ENCODE measurements at regions not wholly inside any gene's neighbourhood (a gene's known extent, or its start where the extent isn't known, plus 50 kb on each side); places are given as distances from the start of the nearest gene placed in this dataset.
"Not testable (repeated sequence)": the region's sequence is repeated elsewhere in the genome, so short reads cannot be mapped to it uniquely, and the experiment has no call there.

DNA sequence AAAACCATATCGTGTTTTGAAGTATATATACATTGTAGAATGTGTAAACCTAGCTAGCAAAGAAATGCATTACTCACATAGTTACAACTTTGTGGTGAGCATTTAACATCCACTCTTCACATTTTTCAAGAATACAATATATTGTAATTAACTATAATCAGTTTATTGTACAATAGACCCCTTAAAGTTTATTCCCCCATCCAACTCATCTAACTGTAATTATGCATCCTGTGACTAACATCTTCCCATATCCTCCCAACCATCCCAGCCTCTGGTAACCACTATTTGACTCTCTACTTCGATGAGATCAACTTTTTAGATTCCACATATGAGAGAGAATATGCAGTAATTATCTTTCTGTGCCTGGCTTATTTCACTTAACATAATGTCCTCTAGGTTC is 526.4 kb downstream of the KIF20B start:
- no peaks in the 10 kb centered on the region for H3K27me3 ChIP-seq (ENCODE audit: insufficient read depth, low read length)
- H3K4me3 ChIP-seq (ENCODE audit: low read depth, low read length) = no peak overlapping the region
- H3K36me3 ChIP-seq (ENCODE audit: insufficient read depth, low read length) = no peaks in the 10 kb centered on the region
- peaks cover 24% of the 10 kb centered on the region for H3K4me1 ChIP-seq (ENCODE audit: control insufficient read depth, insufficient read depth, low read length, unreplicated experiment)
- peak overlapping the region; percentile 60 for H3K27ac ChIP-seq (ENCODE audit: low read depth, low read length)
- H3K79me2 ChIP-seq (ENCODE audit: control insufficient read depth, insufficient read depth, low read length, unreplicated experiment) = no peaks in the 10 kb centered on the region
- no peak overlapping the region for H2AFZ ChIP-seq (ENCODE audit: low read length, unreplicated experiment)

DNA sequence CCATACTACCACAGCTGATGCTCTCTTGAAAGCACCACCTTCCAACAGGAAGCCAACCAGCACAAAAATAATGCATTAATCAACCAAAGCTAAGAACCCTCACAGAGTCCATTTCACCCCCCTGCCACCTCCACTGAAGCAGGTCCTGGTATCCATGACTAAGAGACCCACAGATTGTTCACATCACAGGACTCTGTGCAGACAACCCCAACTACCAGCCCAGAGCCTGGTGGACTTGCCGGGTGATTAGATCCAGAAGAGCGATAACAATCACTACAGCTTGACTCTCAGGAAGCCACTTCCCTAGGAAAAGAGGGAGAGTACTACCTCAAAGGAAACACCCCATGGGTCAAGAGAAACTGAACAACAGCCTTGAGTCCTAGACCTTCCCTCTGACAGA is 528.1 kb downstream of the KIF20B start:
- Histone ChIP-seq H3K27me3 (ENCODE audit: insufficient read depth, low read length) (no peaks in the 10 kb centered on the region), H2AFZ (ENCODE audit: low read length, unreplicated experiment) (no peak overlapping the region), H3K4me3 (ENCODE audit: low read depth, low read length) (no peak overlapping the region), H3K27ac (ENCODE audit: low read depth, low read length) (no peak overlapping the region), H3K36me3 (ENCODE audit: insufficient read depth, low read length) (no peaks in the 10 kb centered on the region), H3K79me2 (ENCODE audit: control insufficient read depth, insufficient read depth, low read length, unreplicated experiment) (no peaks in the 10 kb centered on the region), H3K4me1 (ENCODE audit: control insufficient read depth, insufficient read depth, low read length, unreplicated experiment) (peaks cover 18% of the 10 kb centered on the region)

- not testable (repeated sequence) for H3K36me3 ChIP-seq (ENCODE audit: insufficient read depth, low read length); H3K27ac ChIP-seq (ENCODE audit: low read depth, low read length); H3K79me2 ChIP-seq (ENCODE audit: control insufficient read depth, insufficient read depth, low read length, unreplicated experiment); H3K4me1 ChIP-seq (ENCODE audit: control insufficient read depth, insufficient read depth, low read length, unreplicated experiment); H3K27me3 ChIP-seq (ENCODE audit: insufficient read depth, low read length); H3K4me3 ChIP-seq (ENCODE audit: low read depth, low read length); H2AFZ ChIP-seq (ENCODE audit: low read length, unreplicated experiment)
Measured at GRCh38 chr10:90233805-90234204, 532.4 kb downstream of the KIF20B start.

DNA sequence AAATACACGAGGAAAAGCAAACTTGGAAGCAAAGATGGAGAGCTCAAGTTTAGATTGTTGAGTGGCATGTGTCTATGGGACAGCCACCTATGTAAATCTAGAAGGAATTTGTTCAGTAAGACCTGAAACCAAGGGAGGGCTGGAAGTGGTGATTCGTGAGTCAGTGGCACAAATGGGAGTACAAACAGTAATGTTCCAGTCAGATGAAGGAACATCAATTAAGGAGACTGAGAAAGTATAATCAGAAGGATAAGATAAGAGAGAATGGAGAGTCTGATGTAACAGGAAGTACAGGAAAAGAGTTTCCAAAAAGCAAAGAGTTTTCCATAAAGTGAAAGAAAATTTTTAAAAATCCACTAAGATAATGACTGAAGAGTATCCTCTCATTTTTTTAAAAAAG is 544.2 kb downstream of the KIF20B start:
- Histone ChIP-seq H3K79me2 (ENCODE audit: control insufficient read depth, insufficient read depth, low read length, unreplicated experiment) (no peaks in the 10 kb centered on the region), H3K4me3 (ENCODE audit: low read depth, low read length) (no peak overlapping the region), H3K4me1 (ENCODE audit: control insufficient read depth, insufficient read depth, low read length, unreplicated experiment) (no peaks in the 10 kb centered on the region), H3K36me3 (ENCODE audit: insufficient read depth, low read length) (no peaks in the 10 kb centered on the region), H3K27me3 (ENCODE audit: insufficient read depth, low read length) (no peaks in the 10 kb centered on the region), H3K27ac (ENCODE audit: low read depth, low read length) (no peak overlapping the region), H2AFZ (ENCODE audit: low read length, unreplicated experiment) (no peak overlapping the region)

DNA sequence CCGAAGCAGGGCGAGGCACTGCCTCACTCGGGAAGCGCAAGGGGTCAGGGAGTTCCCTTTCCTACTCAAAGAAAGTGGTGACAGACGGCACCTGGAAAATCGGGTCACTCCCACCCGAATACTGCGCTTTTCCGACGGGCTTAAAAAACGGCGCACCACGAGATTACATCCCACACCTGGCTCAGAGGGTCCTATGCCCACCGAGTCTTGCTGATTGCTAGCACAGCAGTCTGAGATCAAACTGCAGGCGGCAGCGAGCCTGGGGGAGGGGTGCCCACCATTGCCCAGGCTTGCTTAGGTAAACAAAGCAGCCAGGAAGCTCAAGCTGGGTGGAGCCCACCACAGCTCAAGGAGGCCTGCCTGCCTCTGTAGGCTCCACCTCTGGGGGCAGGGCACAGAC is 549.4 kb downstream of the KIF20B start:
- H3K4me3 ChIP-seq (ENCODE audit: low read depth, low read length); H3K27ac ChIP-seq (ENCODE audit: low read depth, low read length); H3K79me2 ChIP-seq (ENCODE audit: control insufficient read depth, insufficient read depth, low read length, unreplicated experiment); H2AFZ ChIP-seq (ENCODE audit: low read length, unreplicated experiment); H3K4me1 ChIP-seq (ENCODE audit: control insufficient read depth, insufficient read depth, low read length, unreplicated experiment); H3K27me3 ChIP-seq (ENCODE audit: insufficient read depth, low read length); H3K36me3 ChIP-seq (ENCODE audit: insufficient read depth, low read length): not testable (repeated sequence)

DNA sequence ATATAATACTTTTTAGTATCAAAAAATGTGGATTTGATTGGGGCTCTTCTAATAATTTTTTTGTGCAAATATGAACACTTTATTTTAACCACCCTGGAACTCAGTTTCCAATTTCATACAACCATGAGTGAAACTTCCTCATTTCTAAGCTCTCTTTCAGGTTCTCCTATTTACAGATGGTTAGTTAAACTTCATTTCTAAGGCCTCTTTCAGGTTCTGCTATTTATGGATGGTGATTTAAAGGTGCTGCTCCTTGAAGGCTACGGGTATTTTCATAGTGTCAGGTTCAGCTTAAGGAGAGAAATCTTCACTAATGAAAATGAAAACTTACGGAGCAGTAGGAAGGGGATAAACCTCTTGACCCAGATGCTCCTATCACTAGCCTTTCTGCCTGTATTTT is 568.3 kb downstream of the KIF20B start:
- no peaks in the 10 kb centered on the region for H3K79me2 ChIP-seq (ENCODE audit: control insufficient read depth, insufficient read depth, low read length, unreplicated experiment)
- H3K36me3 ChIP-seq (ENCODE audit: insufficient read depth, low read length) = no peaks in the 10 kb centered on the region
- no peak overlapping the region for H2AFZ ChIP-seq (ENCODE audit: low read length, unreplicated experiment)
- H3K4me3 ChIP-seq (ENCODE audit: low read depth, low read length) = no peak overlapping the region
- H3K27ac ChIP-seq (ENCODE audit: low read depth, low read length) = no peak overlapping the region
- H3K4me1 ChIP-seq (ENCODE audit: control insufficient read depth, insufficient read depth, low read length, unreplicated experiment) = peaks cover under 1% of the 10 kb centered on the region
- no peaks in the 10 kb centered on the region for H3K27me3 ChIP-seq (ENCODE audit: insufficient read depth, low read length)

- Histone ChIP-seq H3K4me1 (ENCODE audit: control insufficient read depth, insufficient read depth, low read length, unreplicated experiment) (peaks cover 3% of the 10 kb centered on the region), H3K79me2 (ENCODE audit: control insufficient read depth, insufficient read depth, low read length, unreplicated experiment) (no peaks in the 10 kb centered on the region), H3K27me3 (ENCODE audit: insufficient read depth, low read length) (no peaks in the 10 kb centered on the region), H3K27ac (ENCODE audit: low read depth, low read length) (no peak overlapping the region), H2AFZ (ENCODE audit: low read length, unreplicated experiment) (no peak overlapping the region), H3K36me3 (ENCODE audit: insufficient read depth, low read length) (no peaks in the 10 kb centered on the region), H3K4me3 (ENCODE audit: low read depth, low read length) (no peak overlapping the region)
Measured at GRCh38 chr10:90274721-90275468, 573.5 kb downstream of the KIF20B start.

- no peaks in the 10 kb centered on the region for H3K79me2 ChIP-seq (ENCODE audit: control insufficient read depth, insufficient read depth, low read length, unreplicated experiment)
- peaks cover 3% of the 10 kb centered on the region for H3K4me1 ChIP-seq (ENCODE audit: control insufficient read depth, insufficient read depth, low read length, unreplicated experiment)
- no peak overlapping the region for H3K27ac ChIP-seq (ENCODE audit: low read depth, low read length)
- H3K36me3 ChIP-seq (ENCODE audit: insufficient read depth, low read length) = no peaks in the 10 kb centered on the region
- H2AFZ ChIP-seq (ENCODE audit: low read length, unreplicated experiment) = no peak overlapping the region
- no peak overlapping the region for H3K4me3 ChIP-seq (ENCODE audit: low read depth, low read length)
- no peaks in the 10 kb centered on the region for H3K27me3 ChIP-seq (ENCODE audit: insufficient read depth, low read length)
Measured at GRCh38 chr10:90276894-90277475, 575.6 kb downstream of the KIF20B start.

DNA sequence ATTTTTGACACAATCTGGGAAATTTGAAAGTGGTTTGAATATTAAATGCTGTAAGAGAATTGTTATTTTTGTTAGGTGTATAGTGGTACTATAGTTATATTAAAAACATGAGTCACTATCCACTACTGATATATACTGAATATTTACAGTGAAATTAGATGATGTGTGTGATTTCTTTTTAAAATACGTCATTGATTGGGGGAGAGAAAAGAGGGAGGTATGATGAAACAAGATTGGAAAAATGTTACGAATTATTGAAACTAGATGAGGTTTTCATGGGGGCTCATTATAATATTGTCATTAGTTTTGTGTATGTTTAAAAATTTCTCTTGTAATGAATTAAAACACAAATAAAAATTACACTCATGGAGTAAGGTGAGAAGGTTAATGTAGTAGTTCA is 571.4 kb downstream of the HTR7 start:
- Histone ChIP-seq H2AFZ (ENCODE audit: low read length, unreplicated experiment) (no peak overlapping the region), H3K4me1 (ENCODE audit: control insufficient read depth, insufficient read depth, low read length, unreplicated experiment) (peaks cover 12% of the 10 kb centered on the region), H3K36me3 (ENCODE audit: insufficient read depth, low read length) (no peaks in the 10 kb centered on the region), H3K4me3 (ENCODE audit: low read depth, low read length) (no peak overlapping the region), H3K27me3 (ENCODE audit: insufficient read depth, low read length) (no peaks in the 10 kb centered on the region), H3K27ac (ENCODE audit: low read depth, low read length) (no peak overlapping the region), H3K79me2 (ENCODE audit: control insufficient read depth, insufficient read depth, low read length, unreplicated experiment) (no peaks in the 10 kb centered on the region)

GRCh38 chr10:90286941-90287340 is 570.9 kb downstream of the HTR7 start:
- Histone ChIP-seq H3K27me3 (ENCODE audit: insufficient read depth, low read length) (no peaks in the 10 kb centered on the region), H3K4me3 (ENCODE audit: low read depth, low read length) (no peak overlapping the region), H3K27ac (ENCODE audit: low read depth, low read length) (no peak overlapping the region), H3K79me2 (ENCODE audit: control insufficient read depth, insufficient read depth, low read length, unreplicated experiment) (no peaks in the 10 kb centered on the region), H3K36me3 (ENCODE audit: insufficient read depth, low read length) (no peaks in the 10 kb centered on the region), H2AFZ (ENCODE audit: low read length, unreplicated experiment) (no peak overlapping the region), H3K4me1 (ENCODE audit: control insufficient read depth, insufficient read depth, low read length, unreplicated experiment) (peaks cover 12% of the 10 kb centered on the region)

- no peaks in the 10 kb centered on the region for H3K79me2 ChIP-seq (ENCODE audit: control insufficient read depth, insufficient read depth, low read length, unreplicated experiment)
- peaks cover 12% of the 10 kb centered on the region for H3K4me1 ChIP-seq (ENCODE audit: control insufficient read depth, insufficient read depth, low read length, unreplicated experiment)
- no peaks in the 10 kb centered on the region for H3K36me3 ChIP-seq (ENCODE audit: insufficient read depth, low read length)
- no peaks in the 10 kb centered on the region for H3K27me3 ChIP-seq (ENCODE audit: insufficient read depth, low read length)
- peak overlapping the region; percentile 63 for H3K27ac ChIP-seq (ENCODE audit: low read depth, low read length)
- no peak overlapping the region for H3K4me3 ChIP-seq (ENCODE audit: low read depth, low read length)
- H2AFZ ChIP-seq (ENCODE audit: low read length, unreplicated experiment) = peak overlapping the region; percentile 90
Measured at GRCh38 chr10:90288391-90288933, 569.4 kb downstream of the HTR7 start.

Data from ACC112 (cell line).